HG02852 (cell line): ENCODE measurements at regions not wholly inside any gene's neighbourhood (a gene's known extent, or its start where the extent isn't known, plus 50 kb on each side); places are given as distances from the start of the nearest gene placed in this dataset.
"Not testable (repeated sequence)": the region's sequence is repeated elsewhere in the genome, so short reads cannot be mapped to it uniquely, and the experiment has no call there.

Experiments used
- ATAC-seq: cut with Tn5 transposase; IDR thresholded peaks from one replicate; pipeline ENCODE4 v1.9.1; 2021; ENCODE audit warnings: mild to moderate bottlenecking, moderate library complexity; ENCODE audit not compliant: unreplicated experiment

DNA sequence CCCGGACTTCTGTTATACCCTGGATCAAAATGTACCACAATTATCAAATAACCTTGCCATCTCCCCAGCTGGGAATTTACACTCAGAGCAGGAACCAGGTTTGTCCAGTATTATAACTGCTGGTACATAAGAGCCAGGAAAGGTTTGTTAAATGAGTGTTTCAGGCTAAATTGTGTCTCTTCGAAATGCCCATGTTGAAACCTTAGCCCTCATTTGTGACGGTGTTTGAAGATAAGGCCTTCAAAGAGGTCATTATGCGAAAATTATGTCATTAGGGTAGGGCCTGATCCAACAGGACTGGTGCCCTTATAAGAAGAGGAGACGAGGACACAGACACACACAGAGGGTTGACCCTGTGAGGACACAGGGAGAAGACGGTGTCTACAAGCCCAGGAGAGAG is 73.5 kb upstream of the DHRSX start:
- no peak for ATAC-seq

DNA sequence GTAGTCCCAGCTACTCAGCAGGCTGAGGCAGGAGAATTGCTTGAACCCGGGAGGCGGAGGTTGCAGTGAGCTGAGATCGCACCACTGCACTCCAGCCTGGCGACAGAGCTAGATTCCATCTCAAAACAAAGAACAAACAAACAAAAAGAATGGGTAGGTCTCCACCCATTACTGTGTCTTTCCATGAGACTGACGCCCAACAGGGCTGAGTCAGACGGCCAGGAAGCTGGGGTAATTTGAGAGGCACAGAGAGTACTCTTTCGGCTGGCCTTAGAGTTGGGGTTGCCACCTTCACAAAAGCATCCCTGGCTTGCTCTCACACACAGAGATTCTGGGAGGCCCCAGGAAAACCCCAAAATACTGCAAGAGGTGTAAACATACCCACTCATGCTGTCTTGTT is 72.0 kb upstream of the DHRSX start:
- ATAC-seq: no peak

- ATAC-seq: no peak
These were observed 67.3 kb upstream of the DHRSX start for GRCh38 chrX:2568125-2568524.

- ATAC-seq: no peak
These were observed 65.3 kb upstream of the DHRSX start for GRCh38 chrX:2566055-2566454.

DNA sequence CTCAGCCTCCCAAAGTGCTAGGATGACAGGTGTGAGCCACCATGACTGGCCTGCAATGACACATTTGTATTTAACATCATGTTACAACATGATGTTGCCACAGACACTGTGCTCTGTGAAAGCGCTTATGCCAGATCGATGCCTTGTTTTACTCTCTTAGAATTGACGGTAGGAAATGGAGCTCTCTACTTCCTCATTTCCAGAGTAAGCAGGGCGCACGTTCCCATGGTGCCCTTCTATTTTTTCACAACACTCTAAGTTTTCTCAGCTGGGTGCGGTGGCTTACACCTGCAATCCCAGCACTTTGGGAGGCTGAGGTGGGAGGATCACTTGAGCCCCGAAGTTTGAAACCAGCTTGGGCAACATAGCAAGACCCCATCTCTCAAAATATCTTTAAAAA is 60.7 kb upstream of the DHRSX start:
- no peak for ATAC-seq

DNA sequence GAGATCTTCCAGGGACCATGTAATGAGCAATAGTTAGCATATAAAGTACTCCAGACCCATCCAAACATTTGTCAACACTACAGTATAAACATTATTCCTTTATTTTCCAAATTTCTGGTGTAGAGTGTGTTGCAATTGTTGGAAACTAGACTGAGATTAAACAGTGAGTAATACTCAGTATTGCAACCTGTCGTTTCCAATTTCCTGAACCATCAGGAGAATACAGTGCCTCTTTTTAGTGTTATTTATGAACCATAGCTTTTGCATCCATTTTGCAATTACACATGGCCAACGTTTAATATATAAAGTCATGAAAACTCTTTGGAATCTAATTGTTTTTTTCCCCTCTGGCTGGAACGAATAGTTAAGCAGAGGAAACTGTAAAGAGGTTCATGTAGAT is 58.3 kb upstream of the DHRSX start:
- ATAC-seq: no peak

DNA sequence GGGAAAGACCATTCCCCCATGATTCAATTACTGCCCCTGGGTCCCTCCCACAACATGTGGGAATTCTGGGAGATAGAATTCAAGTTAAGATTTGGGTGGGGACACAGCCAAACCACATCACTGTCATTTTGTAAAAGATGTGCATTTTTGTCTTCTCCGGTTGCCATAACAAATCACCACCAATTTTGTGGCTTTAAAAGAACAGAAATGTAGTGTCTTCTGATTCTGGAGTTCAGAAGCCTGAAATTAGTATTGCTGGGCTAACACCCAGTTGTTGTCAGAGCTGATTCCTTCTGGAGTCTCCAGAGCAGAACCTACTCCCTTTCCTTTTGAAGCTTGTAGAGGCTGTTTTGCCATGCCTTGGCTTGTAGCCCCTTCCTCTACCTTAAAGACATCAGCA is 54.1 kb upstream of the DHRSX start:
- ATAC-seq: no peak

- not testable (repeated sequence) for ATAC-seq
These were observed 53.3 kb upstream of the DHRSX start for GRCh38 chrX:2554066-2554465.

DNA sequence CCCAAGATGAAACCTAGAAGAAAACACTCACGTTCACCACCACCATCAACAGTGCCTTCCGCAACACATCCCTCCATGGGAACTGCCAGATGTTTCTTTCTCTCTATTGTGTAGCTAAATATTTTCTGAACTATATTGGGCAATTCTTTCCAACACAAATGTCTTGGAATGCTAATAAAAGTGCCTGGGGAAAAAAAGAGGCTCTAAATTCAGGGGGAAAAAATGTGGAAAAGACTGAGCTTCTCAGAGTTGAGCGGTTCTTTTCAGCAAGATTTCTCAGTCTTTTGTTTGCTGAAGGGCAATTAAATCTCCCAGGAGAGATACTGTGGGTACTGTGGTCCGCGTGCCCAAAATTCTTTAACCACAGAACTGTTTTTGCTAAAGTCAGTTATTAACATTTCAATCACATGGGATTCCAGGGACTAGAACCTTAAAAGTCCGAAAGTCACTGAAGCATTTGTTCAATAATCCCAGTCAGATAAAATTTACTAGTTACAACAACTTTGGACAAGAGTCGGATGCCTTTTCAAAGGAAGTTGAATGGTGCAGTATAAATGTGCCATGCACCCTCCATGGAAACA is 51.9 kb upstream of the DHRSX start:
- no peak for ATAC-seq

DNA sequence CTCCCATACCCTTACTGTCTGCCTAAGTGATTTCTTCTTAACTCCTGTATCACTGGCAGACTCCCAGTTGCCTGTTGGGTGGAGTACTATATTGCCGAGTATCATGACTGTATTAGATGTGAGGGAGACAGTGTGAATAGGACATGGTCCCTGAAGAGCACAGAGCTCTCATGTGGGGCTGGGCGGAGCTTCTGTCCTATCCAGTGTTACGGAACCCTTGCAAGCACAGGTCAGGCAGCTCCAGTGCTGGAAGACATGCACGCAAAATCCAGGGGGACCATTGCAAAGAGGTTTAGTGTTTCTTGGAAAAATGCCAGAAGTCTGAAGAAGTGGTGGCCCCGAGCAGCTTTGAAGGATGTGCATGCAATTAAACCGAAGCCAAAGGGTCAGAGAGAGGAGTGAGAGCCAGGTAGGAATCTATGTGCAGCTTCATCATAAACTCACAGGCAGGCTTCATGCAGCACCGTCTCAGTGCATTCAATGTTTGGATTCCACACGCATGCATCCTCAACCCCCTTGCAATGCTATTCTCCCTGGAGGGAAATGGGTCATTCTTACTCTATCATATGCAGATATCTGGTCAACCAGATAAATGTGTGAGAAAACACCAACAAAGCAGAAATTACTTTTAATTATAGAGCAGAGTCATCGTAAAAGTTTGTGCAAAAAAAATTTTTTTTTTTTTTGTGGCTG is 49.7 kb upstream of the DHRSX start:
- ATAC-seq: no peak
